HG03064 (cell line): ENCODE measurements at regions not wholly inside any gene's neighbourhood (a gene's known extent, or its start where the extent isn't known, plus 50 kb on each side); places are given as distances from the start of the nearest gene placed in this dataset.

Source experiments
- ATAC-seq: cut with Tn5 transposase; IDR thresholded peaks from one replicate; pipeline ENCODE4 v1.9.1; 2021; ENCODE audit warnings: low read depth; ENCODE audit not compliant: unreplicated experiment

DNA sequence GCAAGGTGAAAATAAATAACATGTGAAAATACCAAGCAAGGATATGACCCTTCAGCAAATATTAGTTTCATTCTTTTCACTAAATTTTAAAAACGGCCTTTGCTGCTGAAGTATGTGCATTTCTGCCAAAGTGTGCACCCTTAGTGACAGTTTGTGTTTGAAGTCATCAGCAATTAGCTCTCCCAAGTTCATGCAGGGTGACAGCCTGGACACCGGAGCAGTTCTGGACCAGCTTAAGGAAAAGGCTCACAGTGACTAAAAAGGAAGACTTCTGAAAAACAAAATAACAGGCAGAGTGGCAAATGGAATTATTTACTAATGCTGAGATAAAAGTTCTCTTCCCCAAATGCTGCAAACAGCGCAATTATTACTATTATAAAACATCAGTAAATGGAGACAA lies 69.3 kb upstream of the NEBL start:
- no peak for ATAC-seq

DNA sequence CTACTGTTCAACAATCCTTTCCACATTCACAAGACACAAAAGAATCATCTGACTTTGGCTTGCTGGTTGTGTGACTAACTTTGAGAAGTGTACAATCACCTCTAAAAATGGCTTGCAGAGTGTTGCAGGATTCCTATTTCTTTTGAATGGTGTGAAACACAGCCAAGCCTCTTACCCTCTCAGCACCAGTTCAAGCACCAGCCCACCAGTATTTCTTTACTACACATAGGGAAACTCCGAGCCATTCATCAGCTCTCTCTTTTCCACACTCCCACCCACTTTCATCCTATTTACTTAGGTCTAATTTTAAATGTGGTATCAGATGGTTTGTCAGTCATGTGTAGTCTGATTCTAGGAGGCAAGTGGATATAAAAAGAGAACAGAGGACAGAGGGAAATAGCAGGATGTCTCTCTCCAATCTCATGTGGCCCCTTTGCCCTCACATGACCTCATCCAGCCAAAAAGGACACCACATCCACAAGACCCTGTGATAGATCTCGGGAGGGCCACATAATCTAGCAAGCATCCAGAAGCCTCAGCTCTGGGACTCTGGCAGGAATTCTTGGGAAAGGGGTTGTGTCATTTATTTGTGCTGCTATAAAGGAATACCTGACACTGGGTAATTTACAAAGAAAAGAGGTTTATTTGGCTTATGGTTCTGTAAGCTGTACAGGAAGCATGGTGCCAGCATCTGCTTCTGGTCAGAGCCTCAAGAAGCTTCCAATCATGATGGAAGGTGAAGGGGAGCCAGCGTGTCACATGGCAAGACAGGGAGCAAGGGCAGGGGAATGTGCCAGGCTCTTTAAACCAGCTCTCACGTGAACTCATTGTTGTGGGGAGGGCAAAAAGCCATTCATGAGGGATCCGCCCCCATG lies 66.8 kb upstream of the NEBL start:
- ATAC-seq, result no peak

- no peak for ATAC-seq
Measured at GRCh38 chr10:20963056-20963455, 65.9 kb upstream of the NEBL start.

DNA sequence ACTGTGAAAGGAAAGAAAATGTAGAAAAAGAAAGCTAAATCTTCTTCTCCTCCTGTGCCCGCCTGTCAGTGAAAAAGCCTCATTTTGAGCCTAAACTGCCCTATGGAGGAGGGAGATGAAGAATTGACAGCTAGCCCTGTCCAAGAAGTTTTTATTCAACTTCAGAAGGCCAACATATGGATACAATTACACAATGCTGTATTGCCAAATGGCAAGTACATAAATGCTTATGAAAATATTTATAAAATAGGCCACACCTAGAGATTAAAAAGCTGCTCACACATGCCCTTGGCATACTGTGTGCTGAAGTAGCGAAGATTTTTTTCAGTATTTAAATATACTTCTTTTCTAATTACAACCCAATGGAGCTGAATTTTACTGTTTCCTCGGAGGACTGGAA lies 65.1 kb upstream of the NEBL start:
- ATAC-seq, result no peak

DNA sequence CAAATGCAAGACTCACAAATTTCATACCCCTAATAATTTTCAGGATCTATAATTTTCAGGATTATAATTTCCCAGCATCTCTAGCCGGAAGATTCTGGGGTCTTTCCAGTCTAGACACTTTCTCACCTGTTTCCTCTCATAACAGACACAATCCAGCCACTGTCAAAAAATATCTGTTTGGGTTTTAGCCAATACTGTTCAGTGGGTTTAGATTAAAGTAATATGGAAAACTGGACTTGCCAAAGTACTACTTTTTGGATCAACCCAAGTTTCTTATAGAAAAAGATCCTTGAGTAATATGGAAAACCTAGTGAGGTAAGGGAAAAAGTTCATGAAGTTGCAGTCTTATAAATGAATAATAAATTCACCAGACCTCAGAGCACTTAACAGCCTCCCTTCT lies 62.1 kb upstream of the NEBL start:
- no peak for ATAC-seq

DNA sequence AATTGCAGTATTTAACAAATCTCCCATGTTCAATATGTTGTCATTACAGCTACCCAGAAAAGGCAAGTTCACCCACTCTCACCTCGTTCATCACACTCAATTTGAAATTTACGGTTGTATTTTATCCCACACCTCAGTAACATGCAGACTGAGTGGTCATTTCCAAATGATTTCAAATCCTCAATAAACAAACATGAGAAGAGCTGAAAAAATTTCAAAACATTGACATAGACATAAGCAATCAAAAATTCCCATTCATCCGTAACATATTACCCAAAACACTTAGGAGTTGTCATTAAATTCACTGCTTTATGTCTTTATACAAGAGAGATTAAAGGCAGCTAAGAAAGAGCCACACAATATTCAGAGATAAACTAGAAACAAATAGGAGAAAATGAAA lies 61.7 kb upstream of the NEBL start:
- no peak for ATAC-seq

DNA sequence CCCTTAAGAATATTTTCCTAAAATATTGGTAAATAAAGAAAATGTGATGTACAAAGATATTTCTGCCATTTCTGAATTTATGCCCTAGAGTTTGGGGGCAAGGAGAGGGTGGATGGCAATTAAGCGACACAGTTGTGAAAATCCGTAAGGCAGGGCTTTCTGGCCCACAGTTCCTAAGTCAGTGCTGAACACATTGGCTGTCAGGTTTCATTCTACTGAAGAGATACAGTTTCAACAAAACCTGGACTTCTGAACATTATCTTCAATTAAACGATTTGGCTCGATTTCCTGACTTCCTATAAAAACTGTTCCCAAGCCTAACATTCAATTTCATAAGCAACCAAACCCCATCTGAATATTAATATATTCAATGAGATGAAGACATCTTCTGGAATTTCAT lies 61.1 kb upstream of the NEBL start:
- ATAC-seq, result no peak

- no peak for ATAC-seq
Measured at GRCh38 chr10:20957744-20958143, 60.6 kb upstream of the NEBL start.

GRCh38 chr10:20956843-20957242 lies 59.7 kb upstream of the NEBL start:
- ATAC-seq, result no peak

DNA sequence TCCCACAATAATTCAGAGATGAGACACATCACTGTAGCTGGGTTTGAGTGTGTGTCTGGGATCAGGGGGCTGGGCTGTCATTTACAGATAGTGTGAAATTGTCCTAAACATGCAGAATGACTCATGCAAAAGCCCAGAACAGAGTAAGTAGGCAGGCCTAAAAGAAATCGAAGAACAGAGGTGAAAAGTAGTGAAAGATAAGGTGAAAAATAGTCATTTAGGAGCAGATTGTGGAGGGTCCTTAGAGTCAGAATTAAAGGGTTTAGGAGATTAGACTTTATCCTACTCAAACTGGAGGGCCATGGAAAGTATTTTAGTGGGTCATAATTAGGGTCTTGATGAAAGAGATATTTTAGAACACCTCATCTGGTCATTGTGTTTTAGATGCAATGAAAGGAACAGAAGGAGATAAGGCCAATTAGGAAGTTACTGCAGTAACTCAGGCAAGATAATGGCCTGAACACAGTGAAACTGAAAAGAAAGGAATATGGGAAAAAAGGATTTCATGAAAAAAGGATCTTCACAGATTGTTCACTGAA lies 58.3 kb upstream of the NEBL start:
- no peak for ATAC-seq

DNA sequence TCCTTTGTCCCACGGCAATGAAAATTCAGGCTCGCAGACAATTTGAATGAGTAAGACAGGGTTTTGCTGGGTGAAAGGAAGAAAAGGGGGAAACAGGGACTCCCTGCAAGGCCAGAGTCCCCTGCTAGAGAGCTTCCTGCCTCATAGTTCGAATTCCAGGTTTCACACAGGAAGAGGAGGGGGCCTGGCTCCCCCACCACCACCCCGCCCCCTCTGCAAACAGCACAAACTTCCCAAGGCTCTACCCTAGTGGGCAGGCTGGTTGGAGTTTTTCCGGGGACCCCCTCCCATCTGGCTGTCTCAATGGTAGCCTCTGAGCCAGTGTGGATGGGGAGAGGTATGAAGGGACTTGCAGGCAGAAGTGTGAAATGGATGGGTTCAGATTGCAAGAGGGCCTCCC lies 57.4 kb upstream of the NEBL start:
- no peak for ATAC-seq

DNA sequence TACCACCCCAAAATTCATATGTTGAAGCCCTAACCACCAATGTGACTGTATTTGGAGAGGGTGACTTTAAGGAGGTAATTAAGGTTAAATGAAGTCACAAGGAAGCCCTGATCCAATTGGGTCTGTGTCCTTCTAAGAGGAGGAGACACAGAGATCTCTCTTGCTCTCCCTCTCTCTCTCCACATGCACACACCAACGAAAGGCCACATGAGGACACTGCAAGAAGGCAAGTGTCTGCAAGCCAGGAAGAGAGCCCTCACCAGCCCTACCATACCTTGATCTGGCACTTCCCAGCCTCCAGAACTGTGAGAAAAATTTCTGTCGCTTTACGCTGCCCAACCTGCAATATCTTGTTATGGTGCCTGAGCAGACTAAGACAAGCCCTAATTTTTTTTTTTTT lies 56.0 kb upstream of the NEBL start:
- no peak for ATAC-seq

GRCh38 chr10:20949967-20950366 lies 52.9 kb upstream of the NEBL start:
- ATAC-seq, result no peak

DNA sequence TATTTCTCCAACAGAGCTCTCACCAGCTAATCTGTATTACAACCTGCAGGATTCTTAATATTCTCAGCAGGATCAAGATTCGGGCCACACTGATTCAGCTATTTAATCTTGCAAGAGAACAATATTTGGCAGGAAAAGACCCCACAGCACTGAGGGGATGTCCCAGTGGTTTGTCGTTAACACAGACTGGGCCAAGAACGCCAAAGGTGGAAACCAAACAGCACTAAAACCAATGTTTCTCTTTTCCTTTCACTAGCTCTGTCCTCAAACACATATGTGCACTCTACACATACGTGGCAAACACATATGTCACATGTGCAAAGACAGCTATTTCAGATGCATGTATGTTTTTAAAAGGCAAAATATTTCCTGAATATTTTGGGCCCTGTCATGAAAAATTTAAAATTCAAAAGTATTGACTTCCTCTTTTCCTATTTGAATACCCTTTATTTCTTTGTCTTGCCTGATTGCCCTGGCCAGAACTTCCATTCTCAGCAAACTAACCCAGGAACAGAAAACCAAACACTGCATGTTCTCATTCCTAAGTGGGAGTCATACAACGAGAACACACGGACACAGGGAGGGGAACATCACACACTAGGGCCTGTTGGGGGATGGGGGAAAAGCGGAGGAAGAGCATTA lies 51.7 kb upstream of the NEBL start:
- no peak for ATAC-seq
